GM12874 (cell line): ENCODE measurements at regions not wholly inside any gene's neighbourhood (a gene's known extent, or its start where the extent isn't known, plus 50 kb on each side); places are given as distances from the start of the nearest gene placed in this dataset.

Experiments used
- TF ChIP-seq, protein P1 (sequence below): IDR thresholded peaks from 2 replicates; pipeline ENCODE4 v1.5.1; 2011; ENCODE audit warnings: low read depth, mild to moderate bottlenecking, control low read depth, low read length, moderate library complexity; ENCODE audit not compliant: insufficient read depth

- TF ChIP-seq, protein P1, sequence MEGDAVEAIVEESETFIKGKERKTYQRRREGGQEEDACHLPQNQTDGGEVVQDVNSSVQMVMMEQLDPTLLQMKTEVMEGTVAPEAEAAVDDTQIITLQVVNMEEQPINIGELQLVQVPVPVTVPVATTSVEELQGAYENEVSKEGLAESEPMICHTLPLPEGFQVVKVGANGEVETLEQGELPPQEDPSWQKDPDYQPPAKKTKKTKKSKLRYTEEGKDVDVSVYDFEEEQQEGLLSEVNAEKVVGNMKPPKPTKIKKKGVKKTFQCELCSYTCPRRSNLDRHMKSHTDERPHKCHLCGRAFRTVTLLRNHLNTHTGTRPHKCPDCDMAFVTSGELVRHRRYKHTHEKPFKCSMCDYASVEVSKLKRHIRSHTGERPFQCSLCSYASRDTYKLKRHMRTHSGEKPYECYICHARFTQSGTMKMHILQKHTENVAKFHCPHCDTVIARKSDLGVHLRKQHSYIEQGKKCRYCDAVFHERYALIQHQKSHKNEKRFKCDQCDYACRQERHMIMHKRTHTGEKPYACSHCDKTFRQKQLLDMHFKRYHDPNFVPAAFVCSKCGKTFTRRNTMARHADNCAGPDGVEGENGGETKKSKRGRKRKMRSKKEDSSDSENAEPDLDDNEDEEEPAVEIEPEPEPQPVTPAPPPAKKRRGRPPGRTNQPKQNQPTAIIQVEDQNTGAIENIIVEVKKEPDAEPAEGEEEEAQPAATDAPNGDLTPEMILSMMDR: no peak
Measured at GRCh38 chr5:125281667-125282066, 535.2 kb upstream of the ZNF608 start.

- TF ChIP-seq, protein P1: no peak
Measured at GRCh38 chr5:125283372-125283771, 536.9 kb upstream of the ZNF608 start.

- TF ChIP-seq, protein P1: no peak
Measured at GRCh38 chr5:125286271-125286670, 539.8 kb upstream of the ZNF608 start.

DNA sequence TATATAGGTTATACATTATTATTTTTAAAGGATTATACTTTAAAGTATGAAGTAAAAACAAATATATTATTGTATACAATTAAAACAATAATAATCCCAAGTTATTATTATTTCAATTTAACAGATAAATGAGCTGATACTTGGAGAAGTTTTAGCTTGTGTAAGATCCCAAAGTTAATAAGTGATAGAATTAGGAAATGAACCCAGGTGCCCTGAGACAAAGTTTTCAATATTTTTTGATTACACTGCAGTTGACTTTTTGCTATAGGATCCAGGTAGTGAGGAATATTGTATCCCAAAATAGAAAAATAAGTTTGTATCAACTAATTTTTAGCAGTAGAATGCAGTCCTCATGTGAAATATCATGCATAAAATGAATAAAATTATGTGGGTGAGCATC lies 543.2 kb upstream of the ZNF608 start:
- TF ChIP-seq, protein P1: no peak

GRCh38 chr5:125290935-125291334 lies 544.5 kb upstream of the ZNF608 start:
- TF ChIP-seq, protein P1: no peak

DNA sequence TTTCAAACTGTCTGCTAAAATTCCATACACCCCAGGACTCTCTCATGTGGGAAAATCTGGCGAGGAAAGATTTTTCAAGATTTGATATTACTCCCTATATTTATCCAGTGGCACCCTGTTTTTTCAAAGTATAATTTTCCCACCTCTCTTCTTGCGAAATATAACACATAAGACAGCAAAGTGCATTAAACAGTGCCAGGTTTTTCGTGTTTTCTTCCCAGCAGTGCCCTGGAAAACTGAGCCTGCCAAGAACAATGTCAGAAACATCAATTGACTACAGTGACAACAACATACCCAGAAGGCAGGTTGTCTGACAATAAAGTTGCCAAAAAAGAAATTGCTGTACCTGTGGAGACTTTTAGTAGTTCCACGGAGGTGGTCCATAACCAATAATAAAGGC lies 545.0 kb upstream of the ZNF608 start:
- TF ChIP-seq, protein P1: no peak

DNA sequence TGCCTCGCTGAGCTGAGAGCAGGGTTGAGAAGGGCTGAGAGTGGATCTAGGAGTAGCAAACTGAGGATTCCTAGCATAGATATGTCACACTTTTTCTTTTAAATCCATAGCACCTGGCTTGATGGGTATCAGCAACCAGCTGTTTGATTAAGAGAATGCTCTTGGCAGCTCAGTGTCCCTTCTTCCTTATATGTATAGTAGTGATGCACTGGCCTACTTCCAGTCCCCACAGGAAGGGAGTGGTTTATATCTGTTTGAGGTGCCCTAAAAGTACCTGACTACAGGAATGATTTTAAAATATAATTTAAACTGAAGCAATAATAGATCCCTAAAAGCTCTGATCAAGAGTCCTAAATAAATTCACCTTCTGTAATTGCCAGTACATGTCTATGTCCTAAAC lies 546.8 kb upstream of the ZNF608 start:
- TF ChIP-seq, protein P1: no peak

DNA sequence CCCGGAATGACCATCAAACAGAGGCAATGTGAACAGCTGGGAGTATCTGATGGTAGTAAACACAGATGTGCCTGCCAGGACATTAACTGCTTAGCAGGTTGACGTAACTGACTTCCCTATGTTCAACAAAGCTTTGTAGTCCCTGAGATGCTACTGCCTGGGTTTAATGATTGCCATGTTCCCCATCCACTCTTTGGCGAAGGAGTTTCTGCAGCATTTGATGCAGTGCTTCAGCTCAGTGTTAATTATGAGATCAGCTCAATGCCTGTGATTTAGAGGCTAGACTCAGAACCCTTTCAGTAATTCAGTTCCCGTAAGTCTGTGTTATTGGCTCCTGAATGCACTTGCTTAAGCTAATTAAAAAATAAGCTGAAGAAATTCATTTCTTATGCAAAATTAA lies 547.3 kb upstream of the ZNF608 start:
- TF ChIP-seq, protein P1: no peak
